Activated naive CD4-positive, alpha-beta T cell treated with anti-CD3 and anti-CD28 coated beads, Interleukin-2, amount 50 U/mL, for 72 hours (primary cell): ENCODE measurements at regions not wholly inside any gene's neighbourhood (a gene's known extent, or its start where the extent isn't known, plus 50 kb on each side); places are given as distances from the start of the nearest gene placed in this dataset.

Experiments used
- ATAC-seq, 2 donors: fragments of 150-1000 bp; cut with Tn5 transposase; 2 replicates each; pipeline ENCODE4 v1.10.0; 2021; ENCODE audit warnings: mild to moderate bottlenecking in 2 of 2, moderate library complexity in 2 of 2
- DNase-seq, 2 donors: peaks; one replicate each; pipeline ENCODE4 v3.0.0; 2021 to 2022; ENCODE audit warnings: low spot score in 2 of 2
- H3K27ac Mint-ChIP-seq, 2 donors: one replicate each; pipeline ENCODE4 v1.8.0; 2022; ENCODE audit warnings: mild to moderate bottlenecking in 2 of 2, mixed read lengths in 2 of 2
- H3K36me3 Mint-ChIP-seq, 2 donors: one replicate each; pipeline ENCODE4 v1.8.0; 2022; ENCODE audit warnings: mixed read lengths in 2 of 2
- H3K9me3 Mint-ChIP-seq, 2 donors: one replicate each; pipeline ENCODE4 v1.8.0; 2022; ENCODE audit warnings: mixed read lengths in 2 of 2

DNA sequence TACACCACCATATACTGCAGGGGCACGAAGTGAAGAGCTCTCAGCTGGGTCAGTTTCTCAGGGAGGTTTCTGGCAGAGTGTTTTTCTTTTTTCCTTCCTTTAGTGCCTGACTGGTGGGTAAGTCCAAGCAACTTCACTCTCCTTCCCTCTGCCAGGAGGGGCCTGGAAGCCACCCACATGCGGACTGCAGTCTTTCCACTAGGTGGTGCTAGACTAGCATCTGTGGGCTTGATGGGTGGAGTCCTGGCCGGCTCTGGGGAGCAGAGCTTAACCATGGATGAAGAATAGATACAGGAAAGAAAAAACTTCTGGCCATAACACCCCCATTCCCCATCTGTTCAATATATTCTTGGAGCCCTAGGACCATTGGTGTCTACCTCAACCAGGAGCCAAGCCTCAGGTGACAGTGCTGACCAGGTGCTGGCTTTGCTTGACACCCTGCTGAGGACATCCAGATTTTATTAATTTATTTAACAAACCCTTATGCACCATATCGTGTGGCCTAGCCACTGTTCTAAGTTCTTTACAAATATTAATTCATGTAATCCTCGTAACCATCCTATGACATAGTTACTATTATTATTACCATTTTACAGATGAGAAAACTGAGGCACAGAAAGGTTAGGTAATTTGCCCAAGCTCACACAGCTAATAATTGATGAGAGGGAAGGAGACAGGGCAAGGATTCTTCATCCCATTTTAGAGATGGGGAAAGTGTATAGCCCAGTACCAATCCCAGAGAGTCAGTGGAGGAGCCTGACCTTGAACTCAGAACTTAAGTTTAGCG is 126.7 kb upstream of the CSF3R start:
- Mint-ChIP-seq H3K9me3 (no peaks in the 10 kb centered on the region), H3K27ac (no peak overlapping the region), H3K36me3 (no peaks in the 10 kb centered on the region)
- DNase-seq (peak in 1 of 2 donors; percentile 62), ATAC-seq (peak; percentile 39 to 79)

- no peaks in the 10 kb centered on the region for H3K36me3 Mint-ChIP-seq
- H3K9me3 Mint-ChIP-seq = no peaks in the 10 kb centered on the region
- no peak for ATAC-seq
- no peak overlapping the region for H3K27ac Mint-ChIP-seq
- DNase-seq = no peak
These were observed 125.6 kb upstream of the CSF3R start for GRCh38 chr1:36608272-36608671.

DNA sequence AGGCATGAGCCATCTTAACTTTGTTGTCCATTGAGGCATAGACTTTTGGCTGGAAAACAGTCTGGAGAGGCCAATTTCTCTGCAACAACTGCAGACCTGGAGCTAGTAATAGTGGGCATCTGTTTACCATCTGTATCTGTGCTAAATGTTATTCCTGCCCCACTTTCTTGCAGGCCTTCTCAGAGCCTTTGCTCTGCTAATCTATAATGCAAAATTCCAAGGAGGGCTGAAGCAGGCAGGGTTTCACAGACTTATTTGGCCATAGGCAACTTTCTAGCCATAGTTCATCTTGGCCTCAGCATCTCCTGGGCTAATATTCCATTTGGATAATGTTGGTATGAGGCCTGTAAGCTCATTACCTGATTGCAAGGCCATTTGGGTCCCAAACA is 124.5 kb upstream of the CSF3R start:
- ATAC-seq = no peak
- Mint-ChIP-seq H3K9me3 (no peaks in the 10 kb centered on the region), H3K36me3 (no peaks in the 10 kb centered on the region), H3K27ac (no peak overlapping the region)
- DNase-seq = no peak

DNA sequence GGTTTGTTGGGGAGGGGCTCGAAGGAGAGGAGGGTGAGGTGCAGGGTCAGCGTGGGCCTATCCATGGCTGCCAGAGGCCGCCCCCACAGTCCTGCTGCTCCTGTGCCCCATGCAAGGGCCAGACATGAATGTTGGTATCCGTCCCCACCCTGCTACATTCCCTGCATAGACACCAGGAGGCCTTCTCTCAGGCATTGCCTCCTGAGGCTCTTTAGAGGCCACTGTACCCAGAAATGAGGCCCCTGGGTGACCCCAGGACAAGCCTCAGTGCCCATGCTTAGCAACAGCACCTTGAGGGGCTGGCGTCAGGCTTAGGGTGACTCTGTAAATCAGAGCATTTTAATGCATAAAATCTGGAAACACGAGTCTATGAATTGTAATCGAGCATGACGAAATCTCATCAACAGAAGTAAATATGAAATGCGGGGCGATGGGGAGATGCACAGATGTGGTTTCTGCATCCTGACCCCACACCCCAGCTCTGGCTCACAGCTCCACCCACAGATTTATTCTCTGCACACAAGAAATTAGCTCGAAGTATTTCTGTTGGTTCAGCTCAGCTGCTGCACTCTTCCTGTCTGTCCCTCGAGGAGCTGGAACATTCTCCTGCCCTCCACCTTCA is 124.0 kb upstream of the CSF3R start:
- DNase-seq (no peak), ATAC-seq (no peak)
- H3K9me3 Mint-ChIP-seq = no peaks in the 10 kb centered on the region
- H3K27ac Mint-ChIP-seq = no peak overlapping the region
- H3K36me3 Mint-ChIP-seq = no peaks in the 10 kb centered on the region

DNA sequence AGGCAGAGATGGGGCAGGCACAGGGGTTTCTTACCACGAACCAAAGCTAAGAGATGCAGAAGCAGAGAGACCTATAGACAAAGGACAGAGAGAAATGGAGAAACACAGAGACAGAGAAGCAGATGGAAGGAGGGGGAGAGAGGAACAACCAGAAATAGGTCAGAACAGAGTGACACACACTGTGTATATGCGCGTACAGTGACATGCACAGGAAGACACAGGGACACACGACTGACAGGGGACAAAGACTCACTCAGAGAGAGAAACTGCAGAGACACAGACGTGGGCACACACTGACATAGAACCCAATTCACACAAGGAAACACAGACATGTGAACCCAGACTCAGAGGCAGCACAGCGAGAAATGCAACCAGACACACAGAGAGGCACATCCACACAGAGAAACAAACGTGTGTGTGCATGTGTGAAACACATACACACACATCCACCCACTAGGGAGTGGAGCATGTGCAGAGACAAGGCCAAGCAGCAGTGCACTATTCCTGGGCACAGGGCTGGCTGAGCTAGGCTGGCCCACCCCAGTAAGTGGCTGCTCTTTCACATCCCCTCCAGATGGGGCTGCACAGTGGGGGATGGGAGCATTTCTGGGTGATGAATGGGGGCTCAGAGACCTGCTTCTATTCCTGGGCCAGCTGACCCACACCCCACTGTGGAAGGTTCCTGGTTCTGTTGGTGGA is 123.4 kb upstream of the CSF3R start:
- ATAC-seq = no peak
- Mint-ChIP-seq H3K9me3 (no peaks in the 10 kb centered on the region), H3K27ac (no peak overlapping the region)

GRCh38 chr1:36603461-36603860 is 120.7 kb upstream of the CSF3R start:
- DNase-seq (no peak), ATAC-seq (no peak)
- Mint-ChIP-seq H3K27ac (no peak overlapping the region), H3K9me3 (no peaks in the 10 kb centered on the region), H3K36me3 (no peaks in the 10 kb centered on the region)

More for the DNA sequence above, 123.4 kb upstream of the CSF3R start:
- DNase-seq = no peak
- no peaks in the 10 kb centered on the region for H3K36me3 Mint-ChIP-seq

- DNase-seq = no peak
- no peak overlapping the region for H3K27ac Mint-ChIP-seq
- no peak for ATAC-seq
- H3K9me3 Mint-ChIP-seq = no peaks in the 10 kb centered on the region
- no peaks in the 10 kb centered on the region for H3K36me3 Mint-ChIP-seq
These were observed 119.5 kb upstream of the CSF3R start for GRCh38 chr1:36602184-36602583.

DNA sequence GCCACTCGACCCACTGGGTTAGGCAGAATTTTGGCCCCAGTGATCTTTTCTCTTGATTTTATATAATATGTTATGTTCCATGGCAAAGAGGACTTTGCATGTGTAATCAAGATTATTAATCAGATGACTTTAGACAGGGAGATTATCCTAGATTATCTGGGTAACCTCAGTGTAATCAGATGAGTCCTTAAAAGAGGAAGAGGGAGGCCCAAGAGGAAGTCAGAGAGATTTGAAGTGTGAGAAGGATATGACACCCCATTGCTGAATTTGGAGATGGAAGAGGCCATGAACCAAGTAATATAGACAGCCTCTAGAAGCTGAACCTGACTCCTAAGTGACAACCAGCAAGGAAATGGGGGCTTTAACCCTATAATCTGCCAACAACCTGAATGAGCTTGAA is 117.1 kb upstream of the CSF3R start:
- DNase-seq = no peak
- H3K27ac Mint-ChIP-seq = no peak overlapping the region
- no peaks in the 10 kb centered on the region for H3K36me3 Mint-ChIP-seq
- no peak for ATAC-seq
- H3K9me3 Mint-ChIP-seq = no peaks in the 10 kb centered on the region

DNA sequence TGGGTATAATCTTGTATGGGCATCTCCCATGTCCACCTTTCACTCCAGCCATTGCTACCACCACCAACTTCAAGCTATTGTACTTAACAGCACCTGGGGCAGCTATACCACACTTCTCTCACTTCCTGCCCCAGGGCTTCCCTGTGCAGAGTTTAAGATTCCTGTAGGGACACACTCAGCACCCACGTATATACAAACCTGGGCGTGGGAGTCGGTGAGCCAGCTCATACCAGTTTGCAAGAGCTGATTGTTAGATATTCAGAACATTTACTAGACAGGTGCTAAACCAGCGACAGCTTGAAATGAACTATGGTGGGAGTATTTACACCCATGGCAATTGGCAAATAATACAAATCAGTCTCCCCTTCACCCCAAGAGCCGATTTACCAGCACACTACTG is 114.8 kb upstream of the CSF3R start:
- Mint-ChIP-seq H3K9me3 (no peaks in the 10 kb centered on the region), H3K27ac (no peak overlapping the region), H3K36me3 (no peaks in the 10 kb centered on the region)
- ATAC-seq (no peak), DNase-seq (no peak)

DNA sequence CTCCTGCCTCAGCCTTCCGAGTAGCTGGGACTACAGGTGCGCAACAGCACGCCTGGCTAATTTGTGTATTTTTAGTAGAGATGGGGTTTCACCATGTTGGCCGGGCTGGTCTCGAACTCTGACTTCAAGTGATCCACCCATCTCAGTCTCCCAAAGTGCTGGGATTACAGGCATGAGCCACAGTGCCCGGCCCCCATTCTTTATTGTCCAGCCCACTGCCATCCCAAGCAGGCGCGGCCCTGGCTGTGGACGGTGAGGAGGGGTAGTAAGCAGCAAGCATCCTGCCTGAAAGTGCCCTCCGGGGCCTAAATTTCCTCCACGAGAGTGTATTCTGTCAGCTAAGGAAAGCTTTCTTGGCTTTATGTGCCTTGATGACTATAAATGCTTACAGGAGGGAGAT is 113.2 kb upstream of the CSF3R start:
- Mint-ChIP-seq H3K9me3 (no peaks in the 10 kb centered on the region), H3K27ac (no peak overlapping the region), H3K36me3 (no peaks in the 10 kb centered on the region)
- no peak for DNase-seq
- no peak for ATAC-seq

- Mint-ChIP-seq H3K9me3 (no peaks in the 10 kb centered on the region), H3K27ac (no peak overlapping the region), H3K36me3 (no peaks in the 10 kb centered on the region)
- no peak for ATAC-seq
- no peak for DNase-seq
These were observed 112.6 kb upstream of the CSF3R start for GRCh38 chr1:36595349-36595748.

GRCh38 chr1:36594023-36594422 is 111.3 kb upstream of the CSF3R start:
- ATAC-seq = no peak
- H3K9me3 Mint-ChIP-seq = no peaks in the 10 kb centered on the region
- H3K36me3 Mint-ChIP-seq = no peaks in the 10 kb centered on the region
- H3K27ac Mint-ChIP-seq = no peak overlapping the region
- no peak for DNase-seq

DNA sequence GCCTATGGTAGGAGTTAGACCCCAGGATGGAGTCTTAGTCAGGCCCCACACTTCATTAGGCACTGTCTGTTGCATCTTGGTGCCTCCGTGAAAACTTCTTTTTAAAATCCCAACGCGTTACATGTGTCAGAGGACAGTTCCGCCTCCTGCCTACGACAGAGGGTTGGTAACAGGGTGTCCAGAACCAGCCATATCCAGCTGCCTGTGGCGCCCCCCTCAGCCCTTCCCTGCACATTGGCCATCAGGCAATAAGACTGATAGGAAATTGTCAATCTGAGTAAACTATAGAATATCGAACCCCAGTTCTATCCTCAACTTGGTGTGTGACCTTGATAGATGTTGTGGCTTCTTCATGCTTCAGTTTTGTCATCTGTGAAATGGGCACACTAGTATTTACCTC is 108.6 kb upstream of the CSF3R start:
- no peaks in the 10 kb centered on the region for H3K36me3 Mint-ChIP-seq
- DNase-seq = no peak
- H3K27ac Mint-ChIP-seq = no peak overlapping the region
- no peak for ATAC-seq
- no peaks in the 10 kb centered on the region for H3K9me3 Mint-ChIP-seq

- no peak overlapping the region for H3K27ac Mint-ChIP-seq
- DNase-seq (no peak), ATAC-seq (no peak)
- no peaks in the 10 kb centered on the region for H3K9me3 Mint-ChIP-seq
- no peaks in the 10 kb centered on the region for H3K36me3 Mint-ChIP-seq
These were observed 108.1 kb upstream of the CSF3R start for GRCh38 chr1:36590771-36591170.

- Mint-ChIP-seq H3K27ac (no peak overlapping the region), H3K9me3 (no peaks in the 10 kb centered on the region), H3K36me3 (no peaks in the 10 kb centered on the region)
- DNase-seq (no peak), ATAC-seq (no peak)
These were observed 107.6 kb upstream of the CSF3R start for GRCh38 chr1:36590264-36590663.

DNA sequence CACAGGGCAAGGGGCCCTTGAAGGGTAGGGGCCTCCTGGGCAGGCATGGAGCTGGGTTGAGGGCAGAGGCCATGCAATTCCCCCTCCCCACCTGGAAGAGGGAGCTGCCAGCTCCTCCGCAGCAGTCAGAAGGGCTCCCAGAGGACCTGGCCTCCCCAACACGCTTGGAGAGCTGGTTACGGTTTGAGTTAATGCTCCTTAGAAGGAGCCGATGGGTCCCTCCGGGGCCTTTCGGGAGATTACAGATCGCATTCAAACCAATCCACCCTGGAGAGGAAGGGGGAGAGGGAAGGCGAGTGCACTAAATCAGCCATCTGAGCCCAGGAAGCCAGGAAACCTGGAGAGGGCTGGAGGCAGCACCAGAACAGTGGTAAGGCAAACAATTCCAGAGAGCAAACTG is 106.3 kb upstream of the CSF3R start:
- Mint-ChIP-seq H3K27ac (no peak overlapping the region), H3K36me3 (no peaks in the 10 kb centered on the region), H3K9me3 (no peaks in the 10 kb centered on the region)
- DNase-seq = no peak
- ATAC-seq = no peak

- DNase-seq (no peak), ATAC-seq (no peak)
- Mint-ChIP-seq H3K9me3 (no peaks in the 10 kb centered on the region), H3K27ac (no peak overlapping the region), H3K36me3 (no peaks in the 10 kb centered on the region)
These were observed 103.1 kb upstream of the CSF3R start for GRCh38 chr1:36585569-36586548.
